ENCODE measurements at regions not wholly inside any gene's neighbourhood (a gene's known extent, or its start where the extent isn't known, plus 50 kb on each side); places are given as distances from the start of the nearest gene placed in this dataset.
A peak's percentile ranks its signal among the peaks of the same experiment; 100 is the strongest.
"Not testable (repeated sequence)": the region's sequence is repeated elsewhere in the genome, so short reads cannot be mapped to it uniquely, and the experiment has no call there.

DNA sequence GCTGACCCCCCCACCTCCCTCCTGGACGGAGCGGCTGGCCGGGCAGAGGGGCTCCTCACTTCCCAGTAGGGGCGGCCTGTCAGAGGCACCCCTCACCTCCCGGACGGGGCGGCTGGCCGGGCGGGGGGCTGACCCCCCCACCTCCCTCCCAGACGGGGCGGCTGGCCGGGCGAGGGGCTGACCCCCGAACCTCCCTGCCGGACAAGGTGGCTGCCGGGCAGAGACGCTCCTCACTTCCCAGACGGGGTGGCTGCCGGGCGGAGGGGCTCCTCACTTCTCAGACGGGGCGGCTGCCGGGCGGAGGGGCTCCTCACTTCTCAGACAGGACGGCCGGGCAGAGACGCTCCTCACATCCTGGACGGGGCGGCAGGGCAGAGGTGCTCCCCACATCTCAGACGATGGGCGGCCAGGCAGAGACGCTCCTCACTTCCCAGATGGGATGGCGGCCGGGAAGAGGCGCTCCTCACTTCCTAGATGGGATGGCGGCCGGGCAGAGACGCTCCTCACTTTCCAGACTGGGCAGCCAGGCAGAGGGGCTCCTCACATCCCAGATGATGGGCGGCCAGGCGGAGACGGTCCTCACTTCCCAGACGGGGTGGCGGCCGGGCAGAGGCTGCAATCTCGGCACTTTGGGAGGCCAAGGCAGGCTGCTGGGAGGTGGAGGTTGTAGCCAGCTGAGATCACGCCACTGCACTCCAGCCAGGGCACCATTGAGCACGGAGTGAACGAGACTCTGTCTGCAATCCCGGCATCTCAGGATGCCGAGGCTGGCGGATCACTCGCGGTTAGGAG, 66.2 kb upstream of the PAPPA2 start:
- not testable (repeated sequence) for DNase-seq (ENCODE audit: low read depth)

DNA sequence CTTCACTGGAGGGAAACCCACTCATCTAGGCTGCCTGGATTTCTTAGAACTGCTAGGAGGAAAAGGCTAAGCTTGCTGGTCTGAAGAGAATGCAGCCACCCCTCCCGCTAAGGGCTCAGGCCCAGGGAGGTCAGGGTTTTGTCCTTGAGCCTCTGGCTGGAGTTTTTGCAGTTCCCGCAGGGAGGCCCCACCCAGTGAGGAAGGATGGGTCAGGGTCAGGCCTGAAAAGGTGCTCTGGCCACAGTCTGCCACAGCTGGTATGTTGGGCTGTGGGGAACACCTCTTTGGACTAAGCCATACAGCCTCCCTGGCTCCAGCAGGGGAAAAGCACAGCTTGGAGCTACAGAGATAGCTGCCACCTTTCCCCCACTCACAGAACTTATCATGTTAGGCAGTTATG, 71.4 kb upstream of the PAPPA2 start:
- no peak for DNase-seq (ENCODE audit: low read depth)

DNA sequence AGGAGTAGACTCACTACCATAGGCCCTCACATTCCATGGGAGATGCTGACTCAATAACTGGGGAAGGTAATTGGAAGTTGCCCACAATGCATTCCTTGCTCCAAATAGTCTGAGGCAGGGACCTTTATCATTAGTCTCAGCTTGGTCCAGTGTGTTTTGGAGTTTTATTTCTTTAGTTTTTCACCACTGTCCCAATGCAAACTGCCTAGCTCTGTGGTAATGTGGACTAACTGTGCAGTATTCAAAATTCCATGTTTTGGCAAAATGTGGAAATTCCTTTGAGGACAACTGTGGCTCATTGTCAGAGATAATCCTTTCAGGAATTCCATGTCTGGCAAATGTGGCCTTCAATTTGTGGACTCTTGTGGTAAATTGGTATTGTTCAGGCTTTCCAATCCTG, 78.1 kb upstream of the PAPPA2 start:
- DNase-seq (ENCODE audit: low read depth): no peak

GRCh38 chr1:176382163-176382562, 80.8 kb upstream of the PAPPA2 start:
- DNase-seq (ENCODE audit: low read depth): no peak

DNA sequence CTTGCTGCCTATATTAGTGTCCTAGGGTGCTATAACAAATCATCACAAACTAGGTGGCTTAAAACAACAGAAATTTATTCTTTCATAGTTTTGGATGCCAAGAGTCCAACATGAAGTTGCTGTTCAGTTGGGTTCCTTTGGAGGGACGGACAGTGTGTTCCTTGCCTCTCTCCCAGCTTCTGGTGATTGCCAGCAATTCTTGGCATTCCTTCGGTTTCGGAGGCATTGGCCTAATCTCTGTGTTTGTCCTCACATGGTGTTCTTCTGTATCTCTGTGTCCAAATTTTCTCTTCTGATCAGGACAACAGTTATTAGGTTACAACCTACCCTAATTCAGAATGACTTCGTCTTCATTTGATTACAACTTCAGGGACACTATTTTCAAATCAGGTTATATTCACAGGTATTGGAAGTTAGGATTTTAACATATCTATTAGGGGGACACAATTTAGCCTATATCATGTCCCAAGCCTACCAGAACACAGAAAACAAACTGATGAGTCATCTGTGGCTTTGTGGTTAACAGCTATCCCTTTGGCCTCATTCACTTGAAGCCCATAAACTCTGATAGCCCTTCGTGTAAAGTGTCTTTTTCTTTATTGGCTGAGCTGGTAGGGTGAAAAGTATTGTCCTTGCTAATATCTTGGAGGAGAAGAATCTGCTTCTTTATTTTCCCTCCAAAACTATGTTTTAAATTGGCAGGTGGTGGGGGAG, 83.2 kb upstream of the PAPPA2 start:
- DNase-seq (ENCODE audit: low read depth): no peak

DNA sequence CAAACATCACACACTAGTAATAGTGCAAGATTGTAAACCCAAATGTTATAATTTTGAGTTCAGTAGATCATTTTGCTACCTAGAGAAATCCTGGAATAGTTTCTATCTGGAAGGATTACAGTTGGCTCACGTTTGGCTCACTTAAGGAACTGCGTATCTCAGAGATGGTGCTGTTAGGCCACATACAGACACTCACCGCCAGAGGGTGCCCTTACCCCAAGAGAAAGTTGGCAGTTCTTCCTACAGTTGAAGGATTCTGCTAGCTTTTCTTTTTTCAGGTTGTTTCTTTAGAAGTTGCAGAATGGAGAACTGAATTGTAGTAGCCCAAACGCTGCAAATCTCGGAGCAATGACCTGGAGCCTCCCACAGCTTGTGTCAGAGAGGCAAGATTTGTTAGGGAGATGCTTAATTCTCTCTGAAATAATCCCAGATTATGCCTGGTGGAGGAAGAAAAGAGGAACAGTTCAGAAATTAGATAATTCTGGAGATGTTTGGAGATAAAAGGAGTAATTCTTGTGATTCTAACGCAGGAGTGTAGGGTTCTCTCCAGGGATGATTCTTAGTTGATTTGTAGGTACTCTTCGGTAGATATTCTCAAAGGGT, 87.9 kb upstream of the PAPPA2 start:
- DNase-seq (ENCODE audit: low read depth): peak; percentile 28

DNA sequence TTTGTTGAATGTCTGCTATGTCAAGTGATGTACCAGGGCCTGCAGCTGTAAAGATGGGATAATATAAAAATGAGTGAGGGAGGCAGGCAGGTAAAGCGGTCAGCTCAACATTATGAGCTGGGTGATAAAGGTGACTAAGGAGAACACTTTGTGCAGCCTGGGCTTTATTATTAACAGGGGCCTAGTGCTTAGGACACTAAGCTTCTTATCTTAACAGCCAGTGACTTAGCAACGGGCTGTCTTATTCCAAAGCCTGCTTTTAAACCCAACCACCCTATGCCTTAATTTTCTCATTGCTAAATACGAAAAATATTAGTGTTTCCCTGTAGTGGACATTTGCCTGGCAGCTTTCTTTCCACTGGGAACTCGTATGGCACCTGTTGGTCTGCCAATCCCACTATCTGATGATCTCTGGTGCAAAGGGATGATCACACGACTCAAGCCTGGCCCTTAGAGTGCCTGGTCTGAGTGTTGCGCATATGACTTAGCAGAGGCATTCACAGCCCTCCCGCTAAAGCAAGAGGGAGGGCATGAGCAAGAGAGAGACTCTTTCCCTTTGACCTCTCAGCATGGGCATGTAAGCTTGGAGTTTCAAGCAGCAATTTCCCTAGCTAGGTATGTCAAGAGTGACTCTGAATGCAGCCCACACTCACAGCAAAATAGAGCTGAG, 98.6 kb upstream of the PAPPA2 start:
- no peak for DNase-seq (ENCODE audit: low read depth)

DNA sequence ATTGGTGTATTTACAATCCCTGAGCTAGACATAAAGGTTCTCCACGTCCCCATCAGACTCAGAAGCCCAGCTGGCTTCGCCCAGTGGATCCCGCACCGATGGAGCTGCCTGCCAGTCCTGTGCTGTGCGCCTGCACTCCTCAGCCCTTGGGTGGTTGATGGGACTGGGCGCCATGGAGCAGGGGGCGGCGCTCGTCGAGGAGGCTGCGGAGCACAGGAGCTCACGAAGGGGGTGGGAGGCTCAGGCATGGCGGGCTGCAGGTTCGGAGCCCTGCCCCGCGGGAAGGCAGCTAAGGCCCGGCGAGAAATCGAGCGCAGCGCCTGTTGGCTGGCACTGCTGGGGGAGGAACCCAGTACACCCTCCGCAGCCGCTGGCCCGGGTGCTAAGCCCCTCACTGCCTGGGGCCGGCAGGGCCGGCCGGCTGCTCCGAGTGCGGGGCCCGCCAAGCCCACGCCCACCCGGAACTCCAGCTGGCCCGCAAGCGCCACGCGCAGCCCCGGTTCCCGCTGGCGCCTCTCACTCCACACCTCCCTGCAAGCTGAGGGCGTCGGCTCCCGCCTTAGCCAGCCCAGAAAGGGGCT, 113.8 kb upstream of the PAPPA2 start:
- not testable (repeated sequence) for DNase-seq (ENCODE audit: low read depth)

DNA sequence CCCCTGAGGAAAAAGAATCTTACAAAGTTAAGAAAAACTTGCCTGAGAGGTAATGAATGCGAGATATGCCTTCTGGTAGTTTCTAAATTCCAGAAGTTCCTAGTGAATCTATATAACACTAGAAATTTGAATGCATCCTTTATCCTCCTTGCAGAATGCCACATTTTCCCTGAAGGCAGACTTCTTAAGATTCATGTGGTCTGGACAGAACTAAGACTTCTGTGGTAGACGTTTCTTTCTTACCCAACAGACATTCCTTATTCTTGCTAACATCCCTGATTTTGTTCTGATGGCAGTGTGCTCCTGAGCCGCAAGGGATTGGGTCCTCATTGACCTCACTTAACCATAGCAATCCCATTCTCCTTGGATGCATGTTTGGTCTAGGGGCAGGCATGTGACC, 121.3 kb upstream of the PAPPA2 start:
- no peak for DNase-seq (ENCODE audit: low read depth)

GRCh38 chr1:176338877-176339276, 124.1 kb upstream of the PAPPA2 start:
- no peak for DNase-seq (ENCODE audit: low read depth)

- DNase-seq (ENCODE audit: low read depth): no peak
Measured at GRCh38 chr1:176330782-176331181, 123.7 kb upstream of the COP1 start.

DNA sequence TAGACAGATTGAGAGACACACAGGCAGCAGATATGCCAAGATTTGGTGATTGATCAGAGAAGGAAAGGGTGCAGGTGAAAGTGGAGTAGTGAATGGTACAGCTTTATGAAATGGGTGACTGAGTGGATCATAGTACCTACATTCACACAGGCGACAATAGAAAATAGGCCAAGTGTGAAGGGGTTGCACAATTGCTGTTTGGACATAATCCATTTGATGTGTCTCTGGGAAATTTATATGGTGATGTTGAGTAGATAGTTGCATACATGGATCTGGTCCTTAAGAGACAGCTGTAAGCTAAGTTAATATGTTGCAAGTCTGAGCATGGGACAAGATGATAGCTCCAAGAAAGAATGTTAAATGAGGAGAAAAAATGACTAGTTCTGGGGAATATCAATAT, 118.6 kb upstream of the COP1 start:
- DNase-seq (ENCODE audit: low read depth): no peak

DNA sequence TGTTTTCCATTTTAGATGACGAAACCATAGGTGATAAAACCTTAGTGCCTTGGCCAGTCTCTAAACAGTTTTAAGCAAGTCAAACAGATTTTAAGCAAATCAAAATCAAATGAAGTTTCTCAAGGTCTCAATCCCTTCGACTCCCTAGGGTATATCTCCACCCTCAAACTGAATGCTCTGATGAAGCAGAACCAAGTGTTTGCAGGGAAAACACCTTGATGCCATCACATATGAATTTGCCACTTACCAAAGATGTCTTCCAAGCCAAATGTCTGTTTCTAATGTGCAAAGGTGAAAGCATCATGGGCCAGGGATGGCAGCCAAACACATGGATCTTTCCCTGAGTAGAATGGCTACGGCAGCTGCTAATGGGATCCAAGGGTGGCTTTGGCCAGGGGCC, 116.4 kb upstream of the COP1 start:
- no peak for DNase-seq (ENCODE audit: low read depth)

GRCh38 chr1:176315519-176316220, 108.6 kb upstream of the COP1 start:
- DNase-seq (ENCODE audit: low read depth): no peak

DNA sequence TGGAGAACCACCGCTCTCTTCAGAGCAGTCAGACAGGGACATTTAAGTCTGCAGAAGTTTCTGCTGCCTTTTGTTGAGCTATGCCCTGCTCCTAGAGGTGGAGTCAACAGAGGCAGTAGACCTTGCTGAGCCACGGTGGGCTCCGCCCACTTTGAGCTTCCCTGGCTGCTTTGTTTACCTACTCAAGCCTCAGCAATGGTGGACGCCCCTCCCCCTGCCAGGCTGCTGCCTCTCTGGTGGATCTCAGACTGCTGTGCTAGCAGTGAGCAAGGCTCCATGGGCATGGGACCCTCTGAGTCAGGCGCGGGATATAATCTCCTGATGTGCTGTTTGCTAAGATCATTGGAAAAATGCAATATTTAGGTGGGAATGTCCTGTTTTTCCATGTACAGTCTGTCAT, 89.5 kb upstream of the COP1 start:
- not testable (repeated sequence) for DNase-seq (ENCODE audit: low read depth)

GRCh38 chr1:176285996-176286395, 78.9 kb upstream of the COP1 start:
- DNase-seq (ENCODE audit: low read depth): no peak

GRCh38 chr1:176271572-176271971, 64.5 kb upstream of the COP1 start:
- no peak for DNase-seq (ENCODE audit: low read depth)
